GM19328 (cell line): ENCODE measurements at regions not wholly inside any gene's neighbourhood (a gene's known extent, or its start where the extent isn't known, plus 50 kb on each side); places are given as distances from the start of the nearest gene placed in this dataset.

Source experiments
- ATAC-seq: cut with Tn5 transposase; IDR thresholded peaks from one replicate; pipeline ENCODE4 v1.9.1; 2021; ENCODE audit warnings: mild to moderate bottlenecking, moderate library complexity; ENCODE audit not compliant: unreplicated experiment

GRCh38 chr12:124726596-124727263 is 136.9 kb downstream of the SCARB1 start:
- no peak for ATAC-seq

- ATAC-seq, result no peak
Observed at GRCh38 chr12:124725597-124726237, 137.9 kb downstream of the SCARB1 start.

GRCh38 chr12:124725099-124725498 is 138.6 kb downstream of the SCARB1 start:
- no peak for ATAC-seq

- ATAC-seq, result no peak
Observed at GRCh38 chr12:124722878-124723277, 140.8 kb downstream of the SCARB1 start.

GRCh38 chr12:124721501-124722162 is 142.0 kb downstream of the SCARB1 start:
- no peak for ATAC-seq

GRCh38 chr12:124720681-124721500 is 142.8 kb downstream of the SCARB1 start:
- no peak for ATAC-seq

- no peak for ATAC-seq
Observed at GRCh38 chr12:124720004-124720680, 143.5 kb downstream of the SCARB1 start.

- no peak for ATAC-seq
Observed at GRCh38 chr12:124719231-124719630, 144.4 kb downstream of the SCARB1 start.

GRCh38 chr12:124718458-124718857 is 145.2 kb downstream of the SCARB1 start:
- no peak for ATAC-seq

- no peak for ATAC-seq
Observed at GRCh38 chr12:124718036-124718435, 145.6 kb downstream of the SCARB1 start.

GRCh38 chr12:124717318-124717717 is 146.3 kb downstream of the SCARB1 start:
- ATAC-seq, result no peak

GRCh38 chr12:124716208-124717130 is 147.2 kb downstream of the SCARB1 start:
- no peak for ATAC-seq

- no peak for ATAC-seq
Observed at GRCh38 chr12:124715121-124715990, 147.9 kb upstream of the NCOR2 start.

GRCh38 chr12:124713436-124714082 is 146.1 kb upstream of the NCOR2 start:
- peak; percentile 65 for ATAC-seq

- ATAC-seq, result peak; percentile 25
Observed at GRCh38 chr12:124713041-124713435, 145.6 kb upstream of the NCOR2 start.

- ATAC-seq, result no peak
Observed at GRCh38 chr12:124711344-124711743, 143.9 kb upstream of the NCOR2 start.

GRCh38 chr12:124709722-124710687 is 142.6 kb upstream of the NCOR2 start:
- ATAC-seq, result no peak
